ENCODE measurements at regions not wholly inside any gene's neighbourhood (a gene's known extent, or its start where the extent isn't known, plus 50 kb on each side); places are given as distances from the start of the nearest gene placed in this dataset.

DNA sequence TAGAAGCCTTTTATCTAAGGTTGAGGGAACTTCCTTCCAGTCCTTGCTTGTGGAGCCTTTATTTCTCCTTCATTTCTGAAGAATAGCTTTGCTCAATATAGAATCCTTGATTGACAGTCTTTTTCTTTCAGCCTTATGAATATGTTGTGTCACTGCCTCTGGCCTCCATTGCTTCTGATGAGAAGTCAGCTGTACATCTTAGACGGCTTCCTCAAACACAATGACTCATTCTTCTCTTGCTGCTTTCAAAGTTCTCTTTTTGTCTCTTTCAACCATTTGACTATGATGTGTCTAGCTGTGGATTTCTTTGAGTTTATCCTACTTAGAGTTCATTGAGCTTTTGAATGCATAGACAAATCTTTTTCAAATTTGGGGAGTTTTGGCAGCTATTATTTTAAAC, 893.2 kb downstream of the BRD1 start:
- H3K4me3 ChIP-seq (ENCODE audit: insufficient read depth, low read depth, low read length, poor library complexity, severe bottlenecking), result no peak overlapping the region
- no peak for DNase-seq
- no peaks in the 10 kb centered on the region for H3K36me3 ChIP-seq (ENCODE audit: control insufficient read depth, insufficient read depth, low read length)
- no peak overlapping the region for H3K27ac ChIP-seq (ENCODE audit: insufficient read depth, low read length, poor library complexity, severe bottlenecking)
- H3K27me3 ChIP-seq (replicated peaks; ENCODE audit: control insufficient read depth, insufficient read depth, low read length, poor library complexity, severe bottlenecking), result no peaks in the 10 kb centered on the region
- no peaks in the 10 kb centered on the region for H3K4me1 ChIP-seq (ENCODE audit: control insufficient read depth, insufficient read depth, low read length, poor library complexity, severe bottlenecking)
- H3K9me3 ChIP-seq (ENCODE audit: control insufficient read depth, low read length), result no peaks in the 10 kb centered on the region

DNA sequence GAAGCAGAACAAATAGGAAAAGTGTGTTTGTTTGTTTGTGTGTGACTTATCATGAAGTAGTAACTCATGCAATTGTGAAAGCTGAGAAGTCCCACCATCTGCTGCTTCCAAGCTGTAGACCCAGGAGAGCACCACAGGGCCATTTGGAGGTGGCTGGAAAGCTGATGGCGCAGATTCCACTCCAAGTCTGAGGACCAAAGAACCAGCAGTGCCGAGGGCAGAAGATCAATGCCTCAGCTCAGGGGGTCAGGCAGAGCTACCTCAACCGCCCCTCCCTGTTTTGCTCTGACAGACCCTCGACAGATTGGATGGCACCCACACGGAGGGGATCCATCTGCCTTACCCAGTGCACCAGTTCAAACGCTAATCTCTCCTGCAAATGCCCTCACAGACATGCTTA, 896.2 kb downstream of the BRD1 start:
- Histone ChIP-seq H3K4me1 (ENCODE audit: control insufficient read depth, insufficient read depth, low read length, poor library complexity, severe bottlenecking) (no peaks in the 10 kb centered on the region), H3K9me3 (ENCODE audit: control insufficient read depth, low read length) (no peaks in the 10 kb centered on the region), H3K27ac (ENCODE audit: insufficient read depth, low read length, poor library complexity, severe bottlenecking) (no peak overlapping the region), H3K27me3 (replicated peaks; ENCODE audit: control insufficient read depth, insufficient read depth, low read length, poor library complexity, severe bottlenecking) (no peaks in the 10 kb centered on the region), H3K4me3 (ENCODE audit: insufficient read depth, low read depth, low read length, poor library complexity, severe bottlenecking) (no peak overlapping the region), H3K36me3 (ENCODE audit: control insufficient read depth, insufficient read depth, low read length) (no peaks in the 10 kb centered on the region)
- no peak for DNase-seq

DNA sequence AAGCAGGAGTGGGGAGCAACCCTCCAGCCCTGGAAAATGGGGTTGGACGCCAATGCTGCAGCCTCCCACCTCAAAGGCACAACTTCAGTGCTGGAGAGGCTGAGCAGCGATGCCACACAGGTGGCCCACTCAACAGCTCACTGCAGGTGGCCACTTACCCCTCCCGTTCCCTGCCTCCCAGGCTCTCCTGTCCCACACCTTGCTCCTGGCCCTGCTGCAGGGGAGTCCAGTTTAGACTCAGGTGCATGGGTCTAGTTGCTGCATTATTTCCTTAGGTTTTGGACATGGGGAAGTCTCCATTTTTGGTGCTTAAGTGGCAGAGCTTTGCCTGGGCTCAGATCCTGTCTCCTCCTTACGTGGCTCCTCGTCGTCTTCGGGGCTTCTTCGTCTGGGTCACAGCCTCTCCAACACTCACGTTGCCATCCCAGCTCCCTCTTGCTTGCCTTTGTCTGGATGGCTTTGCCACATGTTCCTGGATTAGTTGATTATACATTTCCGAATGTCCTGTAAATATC, 898.3 kb downstream of the BRD1 start:
- Histone ChIP-seq H3K27me3 (replicated peaks; ENCODE audit: control insufficient read depth, insufficient read depth, low read length, poor library complexity, severe bottlenecking) (no peaks in the 10 kb centered on the region), H3K27ac (ENCODE audit: insufficient read depth, low read length, poor library complexity, severe bottlenecking) (no peak overlapping the region), H3K4me1 (ENCODE audit: control insufficient read depth, insufficient read depth, low read length, poor library complexity, severe bottlenecking) (no peaks in the 10 kb centered on the region), H3K9me3 (ENCODE audit: control insufficient read depth, low read length) (no peaks in the 10 kb centered on the region), H3K4me3 (ENCODE audit: insufficient read depth, low read depth, low read length, poor library complexity, severe bottlenecking) (no peak overlapping the region), H3K36me3 (ENCODE audit: control insufficient read depth, insufficient read depth, low read length) (no peaks in the 10 kb centered on the region)
- DNase-seq, result no peak

DNA sequence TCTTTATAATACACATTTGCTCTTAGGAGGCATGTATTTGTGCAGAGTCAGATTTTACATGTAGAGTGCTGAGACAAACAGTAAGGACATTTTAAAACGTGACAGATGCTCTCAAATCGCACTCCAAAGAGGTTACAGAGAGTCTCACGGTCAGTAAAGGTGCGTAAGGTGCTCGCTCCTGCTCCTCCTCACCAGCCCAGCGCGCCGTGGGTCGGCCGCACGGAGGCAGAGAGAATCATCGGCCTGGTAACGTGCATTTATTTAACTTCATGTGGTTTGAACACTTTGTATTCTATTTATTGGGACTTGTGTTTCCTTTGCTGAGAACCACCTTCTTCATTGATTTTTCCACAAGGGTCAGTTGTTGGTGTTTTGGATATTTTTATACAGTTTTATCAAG, 900.1 kb downstream of the BRD1 start:
- Histone ChIP-seq H3K4me1 (ENCODE audit: control insufficient read depth, insufficient read depth, low read length, poor library complexity, severe bottlenecking) (no peaks in the 10 kb centered on the region), H3K36me3 (ENCODE audit: control insufficient read depth, insufficient read depth, low read length) (no peaks in the 10 kb centered on the region), H3K27ac (ENCODE audit: insufficient read depth, low read length, poor library complexity, severe bottlenecking) (no peak overlapping the region), H3K27me3 (replicated peaks; ENCODE audit: control insufficient read depth, insufficient read depth, low read length, poor library complexity, severe bottlenecking) (no peaks in the 10 kb centered on the region), H3K9me3 (ENCODE audit: control insufficient read depth, low read length) (no peaks in the 10 kb centered on the region), H3K4me3 (ENCODE audit: insufficient read depth, low read depth, low read length, poor library complexity, severe bottlenecking) (no peak overlapping the region)
- no peak for DNase-seq

DNA sequence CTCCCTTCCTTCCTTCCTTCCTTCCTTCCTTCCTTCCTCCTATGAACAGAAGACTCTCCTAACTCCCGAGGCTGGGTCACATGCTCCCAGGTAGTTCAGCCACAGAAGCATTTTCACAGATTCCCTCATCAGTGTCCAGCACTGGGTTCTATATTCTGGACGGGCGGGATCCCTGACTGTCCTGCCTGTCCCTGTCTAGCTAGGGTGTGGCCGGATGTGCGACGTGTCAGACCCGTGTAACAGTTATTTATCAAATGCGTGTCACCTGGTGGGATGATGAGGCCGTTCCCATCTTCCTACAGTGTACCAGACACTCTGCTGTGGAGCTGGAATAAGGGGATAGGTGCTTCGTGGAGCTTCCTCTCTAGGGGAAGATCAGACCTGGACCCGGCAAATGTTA, 901.0 kb downstream of the BRD1 start:
- Histone ChIP-seq H3K27ac (ENCODE audit: insufficient read depth, low read length, poor library complexity, severe bottlenecking) (no peak overlapping the region), H3K9me3 (ENCODE audit: control insufficient read depth, low read length) (no peaks in the 10 kb centered on the region), H3K36me3 (ENCODE audit: control insufficient read depth, insufficient read depth, low read length) (no peaks in the 10 kb centered on the region), H3K4me3 (ENCODE audit: insufficient read depth, low read depth, low read length, poor library complexity, severe bottlenecking) (no peak overlapping the region), H3K4me1 (ENCODE audit: control insufficient read depth, insufficient read depth, low read length, poor library complexity, severe bottlenecking) (no peaks in the 10 kb centered on the region), H3K27me3 (replicated peaks; ENCODE audit: control insufficient read depth, insufficient read depth, low read length, poor library complexity, severe bottlenecking) (no peaks in the 10 kb centered on the region)
- DNase-seq, result no peak

DNA sequence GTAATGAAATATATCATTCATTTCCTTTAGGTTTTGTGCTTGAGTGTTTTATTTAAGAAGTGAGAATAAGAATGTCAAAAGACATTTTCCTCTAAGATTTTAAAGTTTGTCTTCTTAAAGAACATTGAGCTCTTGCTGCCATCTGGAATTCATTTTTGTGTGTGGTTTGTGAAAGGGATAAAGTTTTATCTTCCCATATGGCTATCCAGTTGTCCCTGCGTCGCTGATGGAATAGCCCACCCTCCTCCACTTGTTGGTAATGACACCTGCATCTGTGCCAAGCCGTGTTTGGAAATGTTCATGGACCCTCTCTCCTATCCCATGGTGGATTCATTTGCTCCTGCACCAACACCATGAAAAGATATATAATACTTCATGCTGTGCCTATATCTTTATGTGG, 901.5 kb downstream of the BRD1 start:
- DNase-seq, result no peak
- Histone ChIP-seq H3K27ac (ENCODE audit: insufficient read depth, low read length, poor library complexity, severe bottlenecking) (no peak overlapping the region), H3K9me3 (ENCODE audit: control insufficient read depth, low read length) (no peaks in the 10 kb centered on the region), H3K4me1 (ENCODE audit: control insufficient read depth, insufficient read depth, low read length, poor library complexity, severe bottlenecking) (no peaks in the 10 kb centered on the region), H3K36me3 (ENCODE audit: control insufficient read depth, insufficient read depth, low read length) (no peaks in the 10 kb centered on the region), H3K4me3 (ENCODE audit: insufficient read depth, low read depth, low read length, poor library complexity, severe bottlenecking) (no peak overlapping the region), H3K27me3 (replicated peaks; ENCODE audit: control insufficient read depth, insufficient read depth, low read length, poor library complexity, severe bottlenecking) (no peaks in the 10 kb centered on the region)

DNA sequence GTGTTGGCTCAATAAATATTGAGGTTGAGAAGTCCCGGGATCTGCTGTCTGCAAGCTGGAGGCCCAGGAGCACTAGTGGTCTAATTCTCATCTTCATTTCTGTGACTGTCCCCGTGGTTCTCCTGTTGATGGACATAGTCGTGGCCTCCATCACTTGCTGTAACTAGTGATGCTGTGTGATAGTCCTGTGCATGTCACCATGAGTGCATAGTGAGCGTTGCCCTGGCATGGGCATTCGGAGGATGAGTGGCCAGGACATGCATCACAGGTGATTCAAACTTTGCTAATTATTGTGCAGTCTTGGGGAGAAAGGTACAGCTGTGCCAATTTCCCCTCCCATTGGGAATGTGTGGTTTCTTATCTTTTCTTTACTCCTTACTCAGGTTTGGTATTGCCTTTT, 902.2 kb downstream of the BRD1 start:
- Histone ChIP-seq H3K4me3 (ENCODE audit: insufficient read depth, low read depth, low read length, poor library complexity, severe bottlenecking) (no peak overlapping the region), H3K27ac (ENCODE audit: insufficient read depth, low read length, poor library complexity, severe bottlenecking) (no peak overlapping the region), H3K9me3 (ENCODE audit: control insufficient read depth, low read length) (no peaks in the 10 kb centered on the region), H3K4me1 (ENCODE audit: control insufficient read depth, insufficient read depth, low read length, poor library complexity, severe bottlenecking) (no peaks in the 10 kb centered on the region), H3K27me3 (replicated peaks; ENCODE audit: control insufficient read depth, insufficient read depth, low read length, poor library complexity, severe bottlenecking) (no peaks in the 10 kb centered on the region), H3K36me3 (ENCODE audit: control insufficient read depth, insufficient read depth, low read length) (no peaks in the 10 kb centered on the region)
- no peak for DNase-seq

DNA sequence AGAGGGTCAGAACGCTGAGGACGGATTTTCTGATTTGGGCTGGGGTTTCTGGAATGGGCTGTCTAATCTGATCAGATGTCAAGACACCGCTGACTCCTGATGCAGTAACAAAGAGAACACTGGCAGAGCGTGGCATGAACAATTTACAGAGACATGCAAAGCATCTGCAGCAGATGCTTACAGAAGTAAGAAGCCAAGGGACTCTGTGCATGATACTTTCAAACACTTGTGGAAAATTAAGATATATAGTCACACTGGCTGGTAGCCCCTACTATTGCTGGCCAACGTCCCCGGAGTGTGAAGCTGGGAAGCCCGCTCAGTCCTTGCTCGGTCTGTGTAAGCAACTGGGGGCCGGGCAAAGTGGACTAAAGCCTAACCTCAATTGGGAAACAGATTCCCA, 903.7 kb downstream of the BRD1 start:
- Histone ChIP-seq H3K27ac (ENCODE audit: insufficient read depth, low read length, poor library complexity, severe bottlenecking) (no peak overlapping the region), H3K4me1 (ENCODE audit: control insufficient read depth, insufficient read depth, low read length, poor library complexity, severe bottlenecking) (no peaks in the 10 kb centered on the region), H3K36me3 (ENCODE audit: control insufficient read depth, insufficient read depth, low read length) (no peaks in the 10 kb centered on the region), H3K9me3 (ENCODE audit: control insufficient read depth, low read length) (no peaks in the 10 kb centered on the region), H3K27me3 (replicated peaks; ENCODE audit: control insufficient read depth, insufficient read depth, low read length, poor library complexity, severe bottlenecking) (no peaks in the 10 kb centered on the region), H3K4me3 (ENCODE audit: insufficient read depth, low read depth, low read length, poor library complexity, severe bottlenecking) (no peak overlapping the region)
- DNase-seq, result no peak

DNA sequence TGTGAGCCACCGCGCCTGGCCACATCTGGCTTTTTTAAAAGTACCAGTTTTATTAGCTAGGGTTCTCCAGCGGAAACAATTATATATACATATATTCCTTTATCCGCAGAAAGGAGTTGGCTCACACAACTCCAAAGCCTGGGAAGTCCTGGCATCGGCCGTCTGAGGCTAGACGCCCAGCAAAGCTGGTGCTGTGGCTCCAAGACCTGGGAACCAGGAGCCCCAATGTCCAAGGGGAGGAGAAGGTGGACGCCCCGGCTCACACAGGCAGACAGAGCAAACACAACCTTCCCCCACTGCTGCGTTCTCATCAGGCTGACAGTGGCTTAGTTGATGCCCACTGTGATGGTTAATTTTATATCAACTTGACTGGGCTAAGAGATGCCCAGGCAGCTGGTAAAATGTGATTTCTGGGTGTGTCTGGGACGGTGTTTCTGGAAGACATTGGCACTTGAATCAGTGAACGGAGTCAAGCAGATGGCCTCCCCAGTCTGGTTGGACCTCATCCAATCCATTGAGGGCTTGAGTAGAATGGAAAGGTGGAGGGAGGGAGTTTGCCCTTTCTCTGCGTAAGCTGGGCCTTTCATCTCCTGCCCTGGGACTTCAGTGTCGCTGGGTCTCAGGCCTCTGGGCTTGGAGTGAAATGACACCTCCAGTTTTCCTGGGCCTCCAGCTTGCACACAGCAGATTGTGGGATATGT, 904.4 kb downstream of the BRD1 start:
- no peaks in the 10 kb centered on the region for H3K27me3 ChIP-seq (replicated peaks; ENCODE audit: control insufficient read depth, insufficient read depth, low read length, poor library complexity, severe bottlenecking)
- DNase-seq, result no peak
- no peak overlapping the region for H3K27ac ChIP-seq (ENCODE audit: insufficient read depth, low read length, poor library complexity, severe bottlenecking)
- no peaks in the 10 kb centered on the region for H3K36me3 ChIP-seq (ENCODE audit: control insufficient read depth, insufficient read depth, low read length)
- H3K9me3 ChIP-seq (ENCODE audit: control insufficient read depth, low read length), result no peaks in the 10 kb centered on the region
- no peak overlapping the region for H3K4me3 ChIP-seq (ENCODE audit: insufficient read depth, low read depth, low read length, poor library complexity, severe bottlenecking)
- no peaks in the 10 kb centered on the region for H3K4me1 ChIP-seq (ENCODE audit: control insufficient read depth, insufficient read depth, low read length, poor library complexity, severe bottlenecking)

DNA sequence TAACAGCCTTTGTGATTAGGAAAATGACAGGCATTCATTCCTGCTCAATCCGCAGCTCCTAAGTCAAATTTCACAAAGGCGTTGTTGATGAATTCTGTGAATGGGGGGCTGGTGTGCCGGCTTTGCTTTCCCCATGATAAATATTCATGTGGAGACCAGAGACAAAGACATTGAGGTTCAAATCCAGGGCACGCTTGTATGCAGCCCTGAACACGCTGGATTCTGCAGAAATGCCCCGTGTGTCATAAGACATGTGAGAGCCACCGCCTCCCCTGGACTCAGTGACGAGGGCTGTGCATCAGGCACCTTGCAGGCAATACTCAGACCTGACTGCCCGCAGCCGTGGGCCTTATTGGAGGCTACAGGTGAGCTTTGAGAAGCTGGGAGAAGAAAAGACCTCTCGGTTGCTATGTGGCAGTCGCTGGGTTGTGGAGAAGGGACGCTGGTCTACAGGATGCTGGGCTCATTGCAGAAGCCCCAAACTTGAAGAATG, 906.2 kb downstream of the BRD1 start:
- no peak overlapping the region for H3K4me3 ChIP-seq (ENCODE audit: insufficient read depth, low read depth, low read length, poor library complexity, severe bottlenecking)
- no peaks in the 10 kb centered on the region for H3K36me3 ChIP-seq (ENCODE audit: control insufficient read depth, insufficient read depth, low read length)
- H3K4me1 ChIP-seq (ENCODE audit: control insufficient read depth, insufficient read depth, low read length, poor library complexity, severe bottlenecking), result no peaks in the 10 kb centered on the region
- no peaks in the 10 kb centered on the region for H3K27me3 ChIP-seq (replicated peaks; ENCODE audit: control insufficient read depth, insufficient read depth, low read length, poor library complexity, severe bottlenecking)
- DNase-seq, result no peak
- H3K9me3 ChIP-seq (ENCODE audit: control insufficient read depth, low read length), result no peaks in the 10 kb centered on the region
- H3K27ac ChIP-seq (ENCODE audit: insufficient read depth, low read length, poor library complexity, severe bottlenecking), result no peak overlapping the region
